ENCODE measurements at regions not wholly inside any gene's neighbourhood (a gene's known extent, or its start where the extent isn't known, plus 50 kb on each side); places are given as distances from the start of the nearest gene placed in this dataset.

- H3K9me3 Mint-ChIP-seq (ENCODE audit: unreplicated experiment), result peaks cover 3% of the 10 kb centered on the region
- no peak for TF ChIP-seq CTCF (IDR thresholded peaks at IDR 0.05; ENCODE audit: partially characterized antibody, unreplicated experiment)
- no peak overlapping the region for H3K27ac Mint-ChIP-seq (ENCODE audit: unreplicated experiment)
- no peak for DNase-seq
- no peak overlapping the region for H3K4me3 Mint-ChIP-seq (ENCODE audit: unreplicated experiment)
- H3K27me3 Mint-ChIP-seq (ENCODE audit: unreplicated experiment), result no peaks in the 10 kb centered on the region
- H3K36me3 Mint-ChIP-seq (ENCODE audit: unreplicated experiment), result no peaks in the 10 kb centered on the region
- no peaks in the 10 kb centered on the region for H3K4me1 Mint-ChIP-seq (ENCODE audit: low read depth, unreplicated experiment)
These were observed 372.1 kb downstream of the ALG10 start for GRCh38 chr12:34394211-34395055.

- Mint-ChIP-seq H3K4me3 (ENCODE audit: unreplicated experiment) (no peak overlapping the region), H3K4me1 (ENCODE audit: low read depth, unreplicated experiment) (no peaks in the 10 kb centered on the region), H3K27me3 (ENCODE audit: unreplicated experiment) (no peaks in the 10 kb centered on the region), H3K27ac (ENCODE audit: unreplicated experiment) (no peak overlapping the region), H3K9me3 (ENCODE audit: unreplicated experiment) (peaks cover 3% of the 10 kb centered on the region), H3K36me3 (ENCODE audit: unreplicated experiment) (no peaks in the 10 kb centered on the region)
- no peak for TF ChIP-seq CTCF (IDR thresholded peaks at IDR 0.05; ENCODE audit: partially characterized antibody, unreplicated experiment)
- peak; percentile 3 for DNase-seq
These were observed 373.0 kb downstream of the ALG10 start for GRCh38 chr12:34395056-34396005.

- Mint-ChIP-seq H3K4me3 (ENCODE audit: unreplicated experiment) (no peak overlapping the region), H3K27me3 (ENCODE audit: unreplicated experiment) (no peaks in the 10 kb centered on the region), H3K9me3 (ENCODE audit: unreplicated experiment) (peaks cover 1% of the 10 kb centered on the region), H3K27ac (ENCODE audit: unreplicated experiment) (no peak overlapping the region), H3K4me1 (ENCODE audit: low read depth, unreplicated experiment) (no peaks in the 10 kb centered on the region), H3K36me3 (ENCODE audit: unreplicated experiment) (no peaks in the 10 kb centered on the region)
- DNase-seq, result no peak
- TF ChIP-seq CTCF (IDR thresholded peaks at IDR 0.05; ENCODE audit: partially characterized antibody, unreplicated experiment), result no peak
These were observed 373.9 kb downstream of the ALG10 start for GRCh38 chr12:34396006-34396860.

GRCh38 chr12:34396861-34397590 lies 374.7 kb downstream of the ALG10 start:
- H3K4me1 Mint-ChIP-seq (ENCODE audit: low read depth, unreplicated experiment), result no peaks in the 10 kb centered on the region
- DNase-seq, result peak; percentile 2
- H3K27me3 Mint-ChIP-seq (ENCODE audit: unreplicated experiment), result no peaks in the 10 kb centered on the region
- H3K36me3 Mint-ChIP-seq (ENCODE audit: unreplicated experiment), result no peaks in the 10 kb centered on the region
- H3K27ac Mint-ChIP-seq (ENCODE audit: unreplicated experiment), result no peak overlapping the region
- peaks cover 1% of the 10 kb centered on the region for H3K9me3 Mint-ChIP-seq (ENCODE audit: unreplicated experiment)
- no peak overlapping the region for H3K4me3 Mint-ChIP-seq (ENCODE audit: unreplicated experiment)
- TF ChIP-seq CTCF (IDR thresholded peaks at IDR 0.05; ENCODE audit: partially characterized antibody, unreplicated experiment), result no peak
